DMS153 treated with DMSO at 0.1 percent for 48 hours (cell line): ENCODE measurements at regions not wholly inside any gene's neighbourhood (a gene's known extent, or its start where the extent isn't known, plus 50 kb on each side); places are given as distances from the start of the nearest gene placed in this dataset.
"Not testable (repeated sequence)": the region's sequence is repeated elsewhere in the genome, so short reads cannot be mapped to it uniquely, and the experiment has no call there.

Experiments used
- DNase-seq: peaks from one replicate; lab custom pipeline; 2025; ENCODE audit not compliant: unreplicated experiment; lab: John Stamatoyannopoulos, UW

- DNase-seq = no peak
These were observed 194.3 kb upstream of the MARCKS start for GRCh38 chr6:113662688-113663333.

GRCh38 chr6:113664909-113665308 is 192.2 kb upstream of the MARCKS start:
- DNase-seq = no peak

- DNase-seq = no peak
These were observed 188.3 kb upstream of the MARCKS start for GRCh38 chr6:113668641-113669408.

GRCh38 chr6:113669606-113670005 is 187.5 kb upstream of the MARCKS start:
- no peak for DNase-seq

- DNase-seq = no peak
These were observed 185.7 kb upstream of the MARCKS start for GRCh38 chr6:113671421-113671820.

- peak; percentile 66 for DNase-seq
These were observed 184.5 kb upstream of the MARCKS start for GRCh38 chr6:113672491-113673149.

- peak; percentile 59 for DNase-seq
These were observed 183.1 kb upstream of the MARCKS start for GRCh38 chr6:113674075-113674474.

GRCh38 chr6:113676057-113676456 is 181.1 kb upstream of the MARCKS start:
- DNase-seq = no peak

GRCh38 chr6:113676968-113677367 is 180.2 kb upstream of the MARCKS start:
- DNase-seq = no peak

GRCh38 chr6:113679051-113679450 is 178.1 kb upstream of the MARCKS start:
- no peak for DNase-seq

GRCh38 chr6:113680301-113680700 is 176.8 kb upstream of the MARCKS start:
- no peak for DNase-seq

- no peak for DNase-seq
These were observed 173.2 kb upstream of the MARCKS start for GRCh38 chr6:113683968-113684367.

GRCh38 chr6:113684382-113684901 is 172.7 kb upstream of the MARCKS start:
- no peak for DNase-seq

GRCh38 chr6:113686049-113686448 is 171.1 kb upstream of the MARCKS start:
- DNase-seq = no peak

GRCh38 chr6:113689620-113690019 is 167.5 kb upstream of the MARCKS start:
- DNase-seq = not testable (repeated sequence)

GRCh38 chr6:113690281-113691259 is 166.6 kb upstream of the MARCKS start:
- DNase-seq = peak; percentile 32

GRCh38 chr6:113691260-113691656 is 165.9 kb upstream of the MARCKS start:
- DNase-seq = no peak

GRCh38 chr6:113693851-113694250 is 163.3 kb upstream of the MARCKS start:
- DNase-seq = no peak

GRCh38 chr6:113694278-113695077 is 162.7 kb upstream of the MARCKS start:
- no peak for DNase-seq

- DNase-seq = no peak
These were observed 161.6 kb upstream of the MARCKS start for GRCh38 chr6:113695516-113695915.
